ENCODE measurements at regions not wholly inside any gene's neighbourhood (a gene's known extent, or its start where the extent isn't known, plus 50 kb on each side); places are given as distances from the start of the nearest gene placed in this dataset.
"Not testable (repeated sequence)": the region's sequence is repeated elsewhere in the genome, so short reads cannot be mapped to it uniquely, and the experiment has no call there.

DNA sequence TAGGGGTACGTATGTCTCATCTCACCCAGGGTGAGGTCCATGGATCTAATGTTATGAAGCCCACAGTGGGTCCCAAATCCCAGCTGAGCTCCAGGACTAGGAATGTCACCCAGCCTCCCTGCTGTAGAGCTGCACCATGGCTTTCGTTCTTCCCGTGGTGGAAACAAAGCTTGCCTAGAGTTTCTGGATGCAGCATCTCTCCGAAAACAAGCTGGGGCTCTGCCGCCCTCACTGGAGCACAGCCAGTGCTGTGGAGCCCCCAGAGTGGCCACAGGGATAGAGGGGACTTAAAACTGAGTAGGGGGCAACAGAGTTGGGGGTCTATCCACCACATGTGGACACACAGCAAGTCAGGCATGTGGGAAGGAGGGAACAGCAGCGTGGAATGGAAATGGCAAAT is 192.1 kb downstream of the ANKRD30B start:
- H3K27ac ChIP-seq (ENCODE audit: insufficient read depth, low read length); dilution Hi-C loops (cut with HindIII; ENCODE audit: low sequenced_read_pairs, unreplicated experiment); H3K4ac ChIP-seq (ENCODE audit: low read depth, low read length); H2BK5ac ChIP-seq (ENCODE audit: low read depth, low read length, poor library complexity, severe bottlenecking); H3K9me1 ChIP-seq (ENCODE audit: insufficient read depth, low read length); DNase-seq; H3K4me1 ChIP-seq (ENCODE audit: control insufficient read depth, insufficient read depth, low read length); H4K91ac ChIP-seq (ENCODE audit: insufficient read depth, low read depth, low read length); intact Hi-C loops (cut with micrococcal nuclease); H4K20me1 ChIP-seq (ENCODE audit: insufficient read depth, low read length); H3K18ac ChIP-seq (ENCODE audit: low read depth, low read length); H3K23ac ChIP-seq (ENCODE audit: low read depth, low read length); H3K79me1 ChIP-seq (ENCODE audit: low read depth in 1 of 2, low read length in 2 of 2); CTCF ChIA-PET; H2AK9ac ChIP-seq (replicated peaks; ENCODE audit: low read depth, low read length, poor library complexity); H2AK5ac ChIP-seq (ENCODE audit: low read depth, low read length); H4K8ac ChIP-seq (ENCODE audit: low read depth in 2 of 2, low read length in 2 of 2); H2BK120ac ChIP-seq (ENCODE audit: low read depth, low read length); POLR2A ChIA-PET (ENCODE audit: unreplicated experiment); H3K27me3 ChIP-seq (ENCODE audit: control insufficient read depth, insufficient read depth, low read length); H2BK15ac ChIP-seq (ENCODE audit: low read depth, low read length); H3K36me3 ChIP-seq (ENCODE audit: control insufficient read depth, insufficient read depth, low read length); ATAC-seq (ENCODE audit: low read depth); H3K56ac ChIP-seq (ENCODE audit: extremely low read depth, insufficient read depth, low read length); H3K4me3 ChIP-seq (ENCODE audit: insufficient read depth, low read depth, low read length); H3K9ac ChIP-seq (ENCODE audit: low read depth, low read length); H3K4me2 ChIP-seq (ENCODE audit: low read depth, low read length); H4K5ac ChIP-seq (ENCODE audit: low read depth, low read length); H2AFZ ChIP-seq (replicated peaks; ENCODE audit: low read length, poor library complexity); BruUV-seq (replicated peaks); in situ Hi-C loops (cut with MboI; ENCODE audit: low sequenced_read_pairs); H3K14ac ChIP-seq (replicated peaks; ENCODE audit: low read depth, low read length); H2BK20ac ChIP-seq (ENCODE audit: low read depth, low read length): not testable (repeated sequence)
- WGBS, 2 experiments (ENCODE audit: extremely low coverage in 2 of 2, insufficient read length in 1 of 2) = no CpG with 5 or more reads among the region's 6 CpGs
- H3K9me3 ChIP-seq (ENCODE audit: control insufficient read depth, insufficient read depth, low read length) = peaks cover 35% of the 10 kb centered on the region
